Glomerular visceral epithelial cell (primary cell): ENCODE measurements at regions not wholly inside any gene's neighbourhood (a gene's known extent, or its start where the extent isn't known, plus 50 kb on each side); places are given as distances from the start of the nearest gene placed in this dataset.
"Not testable (repeated sequence)": the region's sequence is repeated elsewhere in the genome, so short reads cannot be mapped to it uniquely, and the experiment has no call there.

Source experiments
- DNase-seq: peaks from one replicate; pipeline ENCODE4 v3.0.0-alpha.2; 2016; ENCODE audit errors: extremely low spot score

DNA sequence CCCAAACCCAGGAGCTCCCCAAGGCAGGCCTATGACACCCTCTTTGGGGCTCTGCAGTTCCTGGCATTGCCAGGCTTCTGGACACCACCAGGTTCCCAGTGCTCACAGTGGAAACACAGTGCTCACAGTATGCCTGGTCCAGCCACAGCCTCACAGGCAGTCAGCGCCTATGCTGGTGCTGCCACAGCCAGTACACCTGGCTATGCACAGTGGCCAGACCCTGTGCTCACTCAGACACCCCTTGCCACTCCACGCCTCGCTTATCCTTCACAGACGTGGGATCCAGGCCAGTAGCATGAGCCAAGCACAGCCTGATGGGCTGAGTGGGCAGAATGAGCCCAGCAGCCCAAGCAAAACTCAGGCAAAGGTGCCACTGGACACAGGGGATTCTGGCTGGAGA lies 579.2 kb upstream of the ADGRL2 start:
- no peak for DNase-seq

DNA sequence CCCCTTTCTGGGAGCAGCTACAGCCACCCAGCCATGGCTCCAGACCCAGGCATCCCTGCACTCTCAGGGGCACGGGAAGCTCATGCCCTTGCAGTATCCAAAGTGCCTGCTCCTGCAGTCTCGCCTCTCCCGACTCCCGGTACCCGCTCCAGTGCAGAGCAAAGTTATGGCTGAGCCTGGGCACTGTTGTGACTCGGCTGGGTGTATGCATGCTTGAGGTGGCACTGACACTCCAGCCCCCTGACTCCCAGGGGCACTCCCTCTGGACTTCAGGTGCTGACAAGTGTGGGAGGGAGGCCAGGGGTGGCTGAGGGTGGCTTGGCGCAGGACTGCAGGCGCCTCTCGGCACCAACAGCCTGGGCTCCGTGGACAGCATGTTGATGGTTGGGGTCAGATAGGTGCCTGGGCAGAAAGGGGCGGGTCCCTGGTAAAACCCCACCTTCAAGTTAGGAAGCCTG lies 580.1 kb upstream of the ADGRL2 start:
- no peak for DNase-seq

DNA sequence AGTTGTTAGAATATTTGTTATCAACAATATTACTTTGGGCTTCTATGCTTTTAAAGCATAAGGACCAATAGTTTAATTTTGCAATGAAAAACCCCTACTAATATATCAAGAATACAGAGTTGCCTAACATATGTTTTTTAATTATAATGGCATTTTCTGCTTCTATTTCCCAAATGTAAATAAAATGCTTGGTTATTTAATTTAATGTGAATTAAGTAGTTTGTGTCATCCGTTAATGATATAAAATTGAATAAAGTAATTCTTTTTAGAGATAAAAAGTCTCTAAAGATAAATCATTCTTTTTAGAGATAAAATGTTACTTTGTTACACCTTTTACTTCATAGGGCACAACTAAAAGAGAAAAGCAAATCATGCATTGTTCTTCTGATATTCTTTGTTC lies 583.7 kb upstream of the ADGRL2 start:
- no peak for DNase-seq

DNA sequence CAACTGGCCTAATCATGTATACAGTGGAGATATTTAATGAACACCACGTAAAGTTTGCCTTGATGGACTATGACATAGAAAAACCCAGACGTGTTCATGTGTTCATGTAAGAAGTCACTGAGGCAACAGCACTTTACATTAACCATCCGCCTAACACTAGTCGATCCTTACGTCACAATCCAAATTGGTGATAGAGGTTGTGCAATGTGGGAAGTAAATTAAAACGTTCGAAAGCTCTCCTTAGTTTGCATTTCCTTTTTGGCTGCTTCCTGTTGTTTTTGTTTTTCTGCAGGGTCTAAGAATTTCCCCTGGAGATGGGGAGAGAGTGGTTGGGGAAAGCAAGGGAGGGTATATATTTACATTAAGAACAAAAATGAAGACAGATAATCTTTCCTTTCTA lies 587.5 kb upstream of the ADGRL2 start:
- DNase-seq, result no peak

DNA sequence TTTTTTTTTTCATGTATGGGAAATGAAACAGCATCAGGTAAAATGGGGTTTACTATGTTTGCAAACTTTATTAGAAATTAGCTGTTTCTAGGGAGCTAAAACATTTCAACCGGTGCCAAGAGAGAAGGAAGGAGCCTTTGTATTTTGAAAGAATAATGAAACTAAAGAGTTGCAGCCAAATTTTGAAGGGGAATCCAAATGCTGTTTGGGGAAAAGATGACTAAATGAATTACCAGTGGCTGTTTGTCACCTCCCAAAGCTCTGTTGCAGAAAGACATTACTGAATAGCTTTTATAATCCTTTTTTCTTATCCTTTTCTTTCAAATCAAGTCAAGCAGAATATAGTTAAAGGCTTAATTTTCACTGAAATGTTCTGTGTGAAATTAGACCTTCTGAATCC lies 591.3 kb upstream of the ADGRL2 start:
- DNase-seq, result no peak

DNA sequence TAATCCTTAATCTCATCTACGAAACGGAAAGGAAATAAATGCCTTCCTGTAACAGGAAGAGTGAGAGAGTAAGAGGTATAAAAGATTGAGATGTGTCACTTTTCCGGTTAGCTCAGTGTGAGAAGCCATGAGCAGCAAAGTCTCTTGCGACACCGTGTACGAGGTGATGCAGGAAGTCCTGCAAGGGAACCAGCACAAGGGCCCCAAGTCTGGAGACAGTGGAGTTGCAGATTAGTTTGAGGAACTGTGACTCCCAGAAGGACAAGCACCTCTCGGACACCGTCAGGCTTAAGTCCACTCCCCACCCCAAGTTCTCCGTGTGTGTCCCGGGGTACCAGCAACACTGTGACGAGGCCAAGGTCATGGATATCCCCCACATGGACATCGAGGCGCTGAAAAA lies 592.3 kb upstream of the ADGRL2 start:
- no peak for DNase-seq

DNA sequence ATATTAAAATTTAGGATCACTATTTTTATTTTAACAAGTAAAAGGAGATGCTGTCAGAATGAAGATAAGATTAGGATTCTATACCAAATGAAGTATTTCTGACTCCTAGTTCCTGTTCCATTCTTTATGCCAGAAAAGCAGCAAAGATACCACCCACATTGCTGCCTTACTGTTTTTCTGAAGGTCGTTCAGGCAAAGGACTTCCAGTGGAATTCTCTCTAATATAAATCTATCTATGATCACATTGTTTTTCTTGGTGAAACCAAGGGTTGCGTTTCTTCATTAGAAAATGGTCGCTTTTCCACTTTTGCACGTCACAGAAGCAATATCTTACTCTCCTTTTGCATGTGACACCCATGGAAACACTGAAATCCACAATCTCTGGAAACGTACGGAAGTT lies 594.8 kb upstream of the ADGRL2 start:
- no peak for DNase-seq

DNA sequence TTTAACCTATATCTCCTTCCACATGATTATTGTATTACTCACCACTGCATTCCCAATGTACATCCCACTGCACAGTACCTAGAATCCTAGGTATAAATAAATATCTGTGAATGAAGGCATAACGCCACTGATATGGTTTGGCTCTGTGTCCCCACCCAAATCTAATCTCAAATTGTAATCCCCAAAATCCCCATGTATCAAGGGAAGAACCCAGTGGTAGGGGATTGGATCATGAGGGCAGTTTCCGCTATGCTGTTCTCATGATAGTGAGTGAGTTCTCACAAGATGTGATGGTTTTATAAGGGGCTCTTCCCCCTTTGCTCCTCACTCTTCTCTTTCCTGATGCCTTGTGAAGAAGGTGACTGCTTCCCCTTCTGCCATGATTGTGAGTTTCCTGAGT lies 599.0 kb upstream of the ADGRL2 start:
- DNase-seq, result no peak

DNA sequence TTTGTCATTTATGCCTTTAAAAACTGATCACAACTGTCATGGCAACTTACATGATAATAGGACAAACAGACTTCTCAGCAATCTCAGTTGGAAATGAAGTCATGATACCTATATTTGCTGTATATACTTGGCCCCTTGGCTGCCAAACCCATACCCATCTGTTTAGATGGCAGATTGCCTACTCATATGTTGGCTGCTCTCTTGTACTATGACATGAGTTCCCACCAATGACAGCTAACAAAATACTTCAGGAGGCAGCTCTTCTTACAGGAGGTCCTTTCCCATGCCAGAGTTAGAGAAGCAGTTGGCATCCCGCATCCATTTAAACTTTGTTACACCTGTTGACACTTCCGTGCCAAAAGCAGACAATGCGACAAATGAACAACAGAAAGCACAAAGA lies 603.1 kb upstream of the ADGRL2 start:
- DNase-seq, result no peak

DNA sequence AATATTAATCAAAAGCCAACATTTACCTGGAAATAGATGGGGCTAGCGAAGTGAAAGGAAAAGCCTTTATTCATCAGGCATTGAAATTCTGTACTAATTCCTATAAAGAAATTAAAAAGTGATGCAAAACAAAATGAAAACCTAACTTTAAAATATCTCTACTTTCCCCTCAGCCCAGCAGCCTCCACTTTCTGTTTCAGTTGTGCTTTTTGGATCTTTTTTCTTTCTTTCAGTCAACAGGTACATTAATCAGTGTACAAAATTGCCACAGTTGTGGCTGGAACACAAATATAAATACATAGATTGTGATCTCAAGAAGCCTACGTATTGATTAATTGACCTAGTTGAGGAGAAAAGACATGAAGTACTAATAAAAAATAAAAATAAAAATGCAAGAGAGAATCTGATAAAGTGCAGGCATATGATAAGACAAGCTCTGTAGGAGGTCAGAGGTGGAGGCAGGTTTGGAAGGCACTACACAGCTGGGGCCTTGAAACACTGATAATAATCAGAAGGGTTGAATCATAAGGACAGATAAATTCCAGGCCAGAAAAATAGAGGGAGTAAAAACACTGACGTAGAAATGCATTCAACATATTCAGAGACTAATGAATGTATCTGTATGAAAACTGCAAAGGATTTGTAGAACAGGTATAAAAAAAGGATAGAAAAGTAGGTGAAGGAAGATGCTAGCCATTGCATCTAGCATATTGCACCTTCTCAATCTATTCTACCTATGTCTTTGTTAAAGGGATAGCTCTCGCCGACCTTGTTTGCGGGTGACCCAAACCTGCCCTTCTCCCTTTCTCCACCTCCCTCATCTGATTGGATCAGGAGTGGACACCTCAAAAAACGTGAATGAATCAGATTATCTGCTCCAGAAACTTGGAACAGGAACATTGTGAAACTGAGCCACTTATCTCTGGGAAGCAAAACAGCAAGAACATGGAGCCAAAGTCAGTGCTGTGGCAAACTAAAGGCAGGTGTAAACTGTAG lies 607.8 kb upstream of the ADGRL2 start:
- DNase-seq, result no peak

DNA sequence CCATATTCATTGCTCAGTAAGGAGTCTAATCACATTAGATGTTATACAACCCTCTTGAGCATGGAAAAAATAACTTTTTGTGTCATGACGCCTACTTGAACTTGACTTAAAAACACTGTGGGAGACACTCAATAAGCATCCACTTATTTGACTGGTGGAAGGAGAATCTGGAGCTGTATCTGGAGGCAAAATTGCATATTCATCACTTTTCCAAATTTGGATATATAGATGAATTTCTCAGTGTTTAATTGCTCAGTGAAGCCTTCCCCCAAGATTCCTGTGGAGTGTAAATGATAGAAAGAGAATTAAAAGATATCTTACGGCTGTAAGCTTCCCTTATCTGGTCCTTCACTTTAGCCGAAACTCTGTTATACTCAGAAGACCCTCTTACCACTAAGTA lies 610.7 kb upstream of the ADGRL2 start:
- DNase-seq, result no peak

DNA sequence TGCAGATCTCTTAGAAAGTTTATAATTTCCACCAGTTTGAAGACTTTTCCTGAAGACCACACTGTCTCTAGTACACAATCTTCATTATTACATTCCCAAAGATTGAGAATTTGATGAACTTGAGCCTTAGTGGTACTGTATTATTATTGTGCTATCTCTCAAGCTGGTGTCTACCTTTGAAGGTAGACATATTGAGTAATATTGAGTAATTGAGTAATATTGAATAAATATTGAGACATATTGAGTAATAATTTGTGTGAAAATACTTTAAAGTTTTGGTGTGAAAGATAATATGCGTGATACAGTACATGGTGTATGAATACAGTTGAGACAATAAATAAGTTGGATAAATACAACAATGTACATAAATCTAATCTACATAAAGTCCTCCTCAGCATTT lies 613.1 kb upstream of the ADGRL2 start:
- DNase-seq, result no peak

DNA sequence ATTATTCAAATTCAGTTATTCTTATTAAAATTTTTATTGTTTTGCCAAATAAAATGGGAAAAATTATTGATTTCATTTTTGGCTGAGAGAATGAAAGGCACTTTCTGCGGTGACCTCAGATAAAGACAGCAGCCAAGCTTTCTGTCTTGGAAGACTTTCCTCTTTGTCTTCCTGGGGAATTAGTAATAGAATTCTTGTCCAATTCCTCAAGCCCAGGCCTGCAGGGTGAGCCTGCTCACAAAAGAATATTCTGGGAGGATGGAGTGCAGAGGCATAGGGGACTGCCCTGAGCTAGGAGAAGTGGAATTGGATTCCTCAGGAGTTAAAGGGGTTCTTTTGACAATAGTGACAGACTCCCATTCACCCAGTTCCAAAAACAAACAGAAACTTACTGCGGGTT lies 614.5 kb upstream of the ADGRL2 start:
- DNase-seq, result no peak

DNA sequence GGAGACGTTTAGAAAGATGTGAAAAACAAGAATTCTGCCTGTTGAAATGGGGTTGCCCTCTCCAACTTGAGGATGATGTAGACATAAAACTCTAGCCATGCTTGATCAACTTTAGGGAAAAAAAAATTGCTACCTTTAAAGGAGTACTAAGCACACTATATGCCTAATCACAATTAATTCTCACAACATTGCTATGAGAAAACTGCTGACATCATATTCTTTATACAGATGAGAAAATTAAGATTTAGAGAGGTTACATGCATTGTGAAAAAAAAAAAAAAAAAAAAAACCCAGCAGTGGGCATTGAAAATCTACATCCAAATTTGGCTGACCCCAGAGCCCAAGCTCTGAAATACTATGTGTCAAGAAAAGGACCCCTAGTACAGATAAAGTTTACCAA lies 617.2 kb upstream of the ADGRL2 start:
- no peak for DNase-seq

DNA sequence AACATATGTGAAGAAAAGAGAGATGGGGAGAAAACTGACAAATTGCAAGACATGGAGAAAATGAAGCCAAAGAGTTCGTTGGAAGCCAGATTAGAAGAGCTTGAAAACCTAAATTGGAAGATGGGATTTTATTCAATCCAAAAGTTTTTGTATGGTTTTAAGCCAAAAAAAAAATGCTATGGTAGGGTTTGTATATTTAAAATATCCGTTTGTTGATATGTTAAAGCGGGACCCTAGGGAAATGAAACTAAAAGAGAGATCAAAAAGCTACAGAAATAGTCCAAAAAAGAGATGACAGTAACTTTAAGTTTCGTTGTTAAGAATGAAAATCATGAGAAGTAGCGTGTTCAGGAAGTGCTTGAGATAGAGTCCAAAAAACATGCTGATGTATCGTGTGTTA lies 617.7 kb upstream of the ADGRL2 start:
- no peak for DNase-seq

DNA sequence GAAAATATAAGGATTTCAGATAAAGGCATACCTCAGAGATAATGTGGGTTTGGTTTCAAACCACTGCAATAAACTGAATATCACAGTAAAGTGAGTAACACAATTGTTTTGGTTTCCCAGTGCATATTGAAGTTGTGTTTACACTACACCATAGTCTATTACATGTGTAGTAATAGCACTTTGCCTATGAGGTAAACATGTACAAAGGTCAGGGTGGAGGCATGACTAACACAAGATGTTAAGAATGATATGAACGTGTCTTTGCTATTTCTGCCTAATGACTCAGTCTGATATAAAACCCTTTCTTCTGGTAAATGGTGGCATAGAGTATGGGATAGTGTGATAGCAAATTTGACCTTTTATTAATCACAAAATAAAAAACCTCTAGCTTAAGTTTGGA lies 621.5 kb upstream of the ADGRL2 start:
- DNase-seq, result peak; percentile 61

DNA sequence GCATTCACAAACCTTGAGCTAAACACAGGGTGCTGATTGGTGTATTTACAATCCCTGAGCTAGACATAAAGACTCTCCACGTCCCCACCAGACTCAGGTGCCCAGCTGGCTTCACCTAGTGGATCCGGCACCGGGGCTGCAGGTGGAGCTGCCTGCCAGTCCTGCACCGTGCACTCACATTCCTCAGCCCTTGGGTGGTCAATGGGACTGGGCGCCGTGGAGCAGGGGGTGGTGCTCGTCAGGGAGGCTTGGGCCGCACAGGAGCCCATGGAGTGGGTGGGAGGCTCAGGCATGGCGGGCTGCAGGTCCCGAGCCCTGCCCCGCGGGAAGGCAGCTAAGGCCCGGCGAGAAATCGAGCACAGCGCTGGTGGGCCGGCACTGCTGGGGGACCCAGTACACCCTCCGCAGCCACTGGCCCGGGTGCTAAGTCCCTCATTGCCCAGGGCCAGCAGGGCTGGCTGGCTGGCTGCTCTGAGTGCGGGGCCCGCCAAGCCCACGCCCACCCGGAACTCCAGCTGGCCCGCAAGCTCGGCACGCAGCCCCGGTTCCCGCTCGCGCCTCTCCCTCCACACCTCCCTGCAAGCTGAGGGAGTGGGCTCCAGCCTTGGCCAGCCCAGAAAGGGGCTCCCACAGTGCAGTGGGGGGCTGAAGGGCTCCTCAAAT lies 622.2 kb upstream of the ADGRL2 start:
- DNase-seq, result not testable (repeated sequence)

DNA sequence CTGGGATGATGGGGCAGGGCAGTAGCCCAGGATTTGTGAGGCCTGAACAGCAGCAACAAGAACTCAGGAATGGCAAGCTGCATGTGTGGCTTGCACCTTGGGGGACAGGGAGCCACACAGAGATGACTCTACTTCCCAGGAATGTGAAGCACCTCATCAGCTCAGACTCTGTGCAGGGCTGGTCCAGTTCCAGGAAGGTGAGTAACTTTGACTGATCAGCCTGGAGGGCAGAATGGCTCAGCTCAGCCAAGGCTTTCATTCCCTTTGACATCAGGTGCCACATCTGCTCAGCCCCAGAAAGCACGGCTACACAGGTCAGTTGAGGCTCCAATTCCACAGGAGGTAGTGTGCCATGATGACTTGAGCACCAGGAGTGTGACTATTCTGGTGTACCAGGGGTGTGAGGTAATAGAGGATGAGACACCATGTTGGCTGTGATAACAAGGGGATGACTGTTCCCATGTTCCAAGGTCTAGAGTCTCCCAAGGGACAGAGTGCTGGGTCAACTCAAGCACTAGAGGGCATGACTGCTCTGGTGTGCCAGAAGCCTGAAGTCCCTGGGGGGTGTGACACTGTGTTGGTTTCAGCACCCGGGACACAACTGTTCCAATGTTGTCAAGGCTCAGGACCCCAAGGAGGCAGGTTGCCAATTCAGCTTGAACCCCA lies 625.8 kb upstream of the ADGRL2 start:
- peak; percentile 98 for DNase-seq

DNA sequence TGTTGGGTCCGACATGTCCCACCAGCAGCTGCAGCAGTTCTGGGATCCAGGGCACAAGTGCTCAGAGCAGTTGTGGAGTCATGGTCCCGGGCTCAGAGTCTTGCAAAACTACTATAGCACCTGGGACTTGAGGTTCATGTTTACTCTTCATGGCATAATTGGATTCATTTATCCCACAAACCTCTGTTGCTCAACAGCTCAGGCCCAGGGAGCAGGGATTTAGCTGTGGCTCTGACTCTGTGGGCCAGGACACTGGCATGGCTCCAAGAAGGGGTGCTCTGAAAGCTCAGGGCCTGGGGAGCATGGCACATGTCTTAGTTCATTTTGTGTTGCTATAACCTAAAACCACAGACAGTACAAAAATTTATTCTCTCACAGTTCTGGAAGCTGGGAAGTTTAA lies 626.7 kb upstream of the ADGRL2 start:
- peak; percentile 94 for DNase-seq

DNA sequence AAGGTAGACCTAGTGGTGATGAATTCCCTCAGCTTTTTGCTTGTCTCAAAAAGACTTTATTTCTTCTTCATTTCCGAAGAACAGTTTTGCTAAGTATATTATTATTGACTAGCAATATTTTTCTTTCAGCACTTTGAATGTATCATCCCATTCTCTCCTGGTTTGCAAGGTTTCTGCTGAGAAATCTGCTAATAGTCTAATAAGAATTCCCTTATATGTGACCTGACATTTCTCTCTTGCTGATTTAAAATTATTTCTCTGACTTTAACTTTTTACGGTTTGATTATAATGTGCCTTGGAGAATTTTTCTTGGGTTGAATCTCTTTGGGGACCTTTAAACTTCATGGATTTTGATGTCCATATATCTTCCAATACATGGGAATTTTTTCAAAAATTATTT lies 628.3 kb upstream of the ADGRL2 start:
- DNase-seq, result no peak

DNA sequence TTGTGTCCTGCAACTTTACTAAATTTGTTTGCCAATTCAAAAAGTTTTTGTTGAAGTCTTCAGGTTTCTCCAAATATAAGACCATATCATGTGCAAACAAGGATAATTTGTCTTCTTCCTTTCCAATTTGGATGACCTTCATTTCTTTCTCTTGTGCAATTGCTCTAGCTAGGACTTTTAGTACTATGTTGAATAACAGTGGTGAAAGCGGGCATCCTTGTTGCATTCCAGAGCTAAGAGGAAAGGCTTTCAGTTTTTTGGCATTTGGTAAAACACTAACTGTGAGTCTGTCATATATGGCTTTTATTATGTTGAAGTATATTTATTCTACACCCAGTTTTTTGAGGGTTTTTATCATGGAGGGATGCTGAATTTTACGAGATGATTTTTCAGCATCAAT lies 630.0 kb upstream of the ADGRL2 start:
- no peak for DNase-seq

DNA sequence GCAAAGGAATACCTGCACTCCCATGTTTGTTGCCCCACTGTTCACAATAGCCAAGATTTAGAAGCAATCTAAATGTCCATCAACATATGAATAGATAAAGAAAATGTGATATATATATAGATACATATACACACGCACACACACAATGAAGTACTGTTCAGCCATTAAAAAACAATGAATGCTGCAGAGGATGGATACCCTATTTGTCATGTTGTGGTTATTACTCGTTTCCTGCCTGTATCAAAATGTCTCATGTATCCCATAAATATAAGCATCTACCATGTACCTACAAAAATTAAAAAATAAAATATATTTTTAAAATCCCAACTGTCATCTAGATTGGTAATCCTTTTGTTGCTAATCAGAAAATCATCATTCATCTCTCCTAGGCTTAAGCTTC lies 634.8 kb upstream of the ADGRL2 start:
- DNase-seq, result no peak

DNA sequence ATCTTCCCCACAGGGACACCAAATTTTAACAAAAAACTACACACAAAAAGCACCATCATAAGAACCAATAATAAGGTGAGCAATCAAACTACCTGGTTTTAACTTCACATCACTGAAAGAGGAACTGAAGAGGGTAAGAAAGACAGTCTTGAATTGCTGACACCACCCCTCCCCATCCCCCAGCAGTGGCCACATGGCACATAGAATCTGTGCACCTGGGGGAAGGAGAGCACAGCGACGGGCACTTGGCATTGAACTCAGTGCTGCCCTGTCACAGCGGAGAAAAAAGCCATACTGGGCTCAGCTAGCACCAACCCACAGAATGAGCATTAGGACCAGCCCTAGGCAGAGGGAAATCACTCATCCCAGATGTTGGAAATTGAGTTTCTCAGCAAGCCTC lies 640.0 kb upstream of the ADGRL2 start:
- no peak for DNase-seq
